HG02852 (cell line): ENCODE measurements at regions not wholly inside any gene's neighbourhood (a gene's known extent, or its start where the extent isn't known, plus 50 kb on each side); places are given as distances from the start of the nearest gene placed in this dataset.

Experiments
- ATAC-seq: cut with Tn5 transposase; IDR thresholded peaks from one replicate; pipeline ENCODE4 v1.9.1; 2021; ENCODE audit warnings: mild to moderate bottlenecking, moderate library complexity; ENCODE audit not compliant: unreplicated experiment

GRCh38 chr21:16169102-16169511 is 439.3 kb downstream of the USP25 start:
- no peak for ATAC-seq

DNA sequence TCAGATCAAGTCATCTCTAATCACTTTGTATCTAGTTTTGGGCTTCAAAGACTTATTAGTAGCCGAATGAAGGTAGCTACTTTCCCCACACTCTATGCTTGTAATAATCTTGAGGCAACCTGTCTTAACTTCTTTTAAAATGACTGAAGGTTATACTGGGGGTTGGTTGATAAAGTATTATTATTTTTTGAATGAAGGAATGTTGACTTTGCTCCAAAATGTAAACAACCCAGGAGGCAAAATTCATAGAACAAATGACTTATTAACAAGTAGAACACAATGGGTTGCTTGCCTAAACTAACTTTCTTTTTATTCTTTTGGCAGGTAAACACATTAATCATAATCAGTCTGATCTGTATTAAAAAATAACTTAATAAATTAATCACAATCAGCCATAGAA is 440.0 kb downstream of the USP25 start:
- no peak for ATAC-seq

- ATAC-seq = no peak
Measured at GRCh38 chr21:16176570-16176969, 446.8 kb downstream of the USP25 start.

- no peak for ATAC-seq
Measured at GRCh38 chr21:16177532-16177931, 447.8 kb downstream of the USP25 start.

GRCh38 chr21:16179773-16180172 is 450.0 kb downstream of the USP25 start:
- ATAC-seq = no peak

DNA sequence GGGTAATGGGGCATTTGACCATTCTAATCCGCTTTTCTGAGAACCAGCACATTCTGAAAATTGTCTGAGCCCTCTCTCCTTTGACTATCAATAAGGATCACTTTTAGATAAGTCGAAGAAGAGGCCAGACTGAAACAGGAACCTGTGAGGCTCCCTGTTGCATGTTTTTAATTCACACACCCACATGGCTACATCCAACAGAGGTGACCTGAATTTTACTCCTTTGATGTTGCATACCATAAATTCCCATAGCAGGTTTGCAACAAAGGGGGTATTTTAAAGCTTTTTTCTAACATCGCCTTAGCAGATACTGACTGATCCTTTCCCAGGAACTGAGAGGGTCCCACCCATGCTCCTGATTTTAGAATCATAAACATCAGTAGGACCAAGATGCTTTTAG is 450.8 kb downstream of the USP25 start:
- ATAC-seq = no peak

GRCh38 chr21:16181018-16181417 is 451.2 kb downstream of the USP25 start:
- no peak for ATAC-seq

- ATAC-seq = no peak
Measured at GRCh38 chr21:16185766-16186165, 456.0 kb downstream of the USP25 start.

GRCh38 chr21:16186742-16187141 is 457.0 kb downstream of the USP25 start:
- no peak for ATAC-seq

GRCh38 chr21:16187603-16188301 is 458.0 kb downstream of the USP25 start:
- ATAC-seq = no peak

- ATAC-seq = no peak
Measured at GRCh38 chr21:16192902-16193301, 463.1 kb downstream of the USP25 start.

- ATAC-seq = peak; percentile 22
Measured at GRCh38 chr21:16193496-16194094, 463.8 kb downstream of the USP25 start.

- peak; percentile 56 for ATAC-seq
Measured at GRCh38 chr21:16194095-16194787, 464.5 kb downstream of the USP25 start.

- ATAC-seq = no peak
Measured at GRCh38 chr21:16194788-16195537, 465.2 kb downstream of the USP25 start.

DNA sequence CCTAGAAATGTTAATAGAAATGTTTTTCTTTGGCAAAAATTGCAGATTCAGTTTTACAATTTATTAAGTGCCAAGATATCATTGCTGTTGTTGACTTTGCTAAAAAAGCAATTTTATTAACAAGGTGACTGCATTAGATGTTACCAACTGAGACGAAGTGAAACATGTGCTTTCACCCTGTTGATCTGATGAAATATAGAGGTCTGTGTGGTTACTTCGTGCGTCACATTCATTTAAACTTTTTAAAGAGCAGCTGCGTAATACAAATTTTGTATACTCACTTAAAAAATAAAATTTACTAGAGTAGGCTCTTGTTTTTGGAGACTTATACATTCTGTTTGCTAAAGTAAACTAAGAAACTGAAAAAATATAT is 465.7 kb downstream of the USP25 start:
- no peak for ATAC-seq

DNA sequence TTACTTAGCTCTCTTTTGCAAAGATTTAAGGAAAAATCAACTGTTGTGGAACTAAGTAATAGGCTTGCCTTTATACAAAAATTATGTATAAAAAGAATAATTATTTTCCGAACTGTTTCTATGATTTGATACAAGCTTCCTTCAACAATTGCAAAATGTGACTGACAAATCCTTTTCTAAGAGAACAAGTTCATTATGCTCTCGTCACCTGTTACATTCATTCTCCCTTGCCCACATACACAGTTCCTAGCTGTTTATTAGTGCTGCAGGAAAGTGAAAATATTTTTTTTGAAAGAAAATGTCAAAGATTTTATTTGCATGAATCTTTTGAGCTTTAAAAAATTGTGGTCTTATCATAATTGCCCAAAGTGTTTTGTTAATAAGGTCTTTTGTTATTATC is 466.2 kb downstream of the USP25 start:
- no peak for ATAC-seq

GRCh38 chr21:16198546-16198945 is 468.8 kb downstream of the USP25 start:
- no peak for ATAC-seq

DNA sequence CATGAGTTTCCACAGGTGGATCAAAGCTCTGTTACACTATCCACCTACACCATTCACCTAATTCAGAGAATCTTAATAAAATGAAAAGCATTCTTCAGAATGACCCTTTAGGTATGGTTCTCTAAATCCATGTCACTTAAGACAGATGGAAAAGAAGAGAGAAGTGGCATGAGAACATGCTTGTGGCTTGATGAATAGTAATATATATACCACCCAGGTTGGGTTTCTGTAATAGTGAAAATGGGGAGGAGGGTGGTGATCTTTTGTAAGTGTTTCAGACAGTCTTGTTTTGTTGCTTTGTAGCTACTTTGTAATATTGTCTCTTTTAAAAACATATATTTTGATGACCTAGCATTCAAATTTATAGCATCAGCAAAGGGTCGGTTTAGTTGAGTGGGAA is 469.8 kb downstream of the USP25 start:
- no peak for ATAC-seq

DNA sequence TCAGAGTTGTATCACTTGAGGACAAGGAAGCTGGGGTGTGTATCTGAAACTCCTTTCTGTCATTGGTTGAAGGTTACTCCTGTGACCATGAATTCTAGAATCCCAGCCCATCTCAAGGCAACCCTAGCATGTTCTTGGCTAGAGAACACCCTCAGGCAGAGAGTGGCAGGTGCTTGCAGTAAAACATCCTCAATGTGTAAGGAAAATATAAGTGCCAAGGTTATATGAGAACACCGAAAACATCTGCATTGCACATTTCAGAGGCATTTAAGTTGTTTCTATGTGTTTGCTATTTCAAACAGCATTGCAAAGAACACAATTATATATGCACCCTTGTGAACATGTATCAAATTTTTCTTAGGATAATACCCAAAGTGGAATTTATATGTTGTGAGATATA is 471.9 kb downstream of the USP25 start:
- no peak for ATAC-seq

- no peak for ATAC-seq
Measured at GRCh38 chr21:16205527-16205926, 475.7 kb downstream of the USP25 start.
